ENCODE measurements at regions not wholly inside any gene's neighbourhood (a gene's known extent, or its start where the extent isn't known, plus 50 kb on each side); places are given as distances from the start of the nearest gene placed in this dataset.

GRCh38 chr13:74367193-74367592, 233.0 kb upstream of the KLF12 start:
- no peak overlapping the region for H2AFZ ChIP-seq (ENCODE audit: low read depth)
- H3K4me3 ChIP-seq (IDR thresholded peaks at IDR 0.05; ENCODE audit: insufficient read depth, low read depth, low read length) = no peak overlapping the region

GRCh38 chr13:74361274-74361673, 227.1 kb upstream of the KLF12 start:
- Histone ChIP-seq H4K20me1 (ENCODE audit: insufficient read depth) (no peaks in the 10 kb centered on the region), H3K4me3 (IDR thresholded peaks at IDR 0.05; ENCODE audit: insufficient read depth, low read depth, low read length) (no peak overlapping the region), H2AFZ (ENCODE audit: low read depth) (no peak overlapping the region), H3K79me2 (ENCODE audit: insufficient read depth, low read depth) (no peaks in the 10 kb centered on the region), H3K4me1 (ENCODE audit: low read depth, poor library complexity, severe bottlenecking) (no peaks in the 10 kb centered on the region), H3K36me3 (ENCODE audit: insufficient read depth) (no peaks in the 10 kb centered on the region), H3K27ac (no peak overlapping the region), H3K9ac (no peak overlapping the region), H3K27me3 (ENCODE audit: insufficient read depth, low read depth) (no peaks in the 10 kb centered on the region), H3K4me2 (no peak overlapping the region)
- no peak for TF ChIP-seq CTCF (conservative IDR thresholded peaks at IDR 0.05; ENCODE audit: low read depth, low read length)

More at GRCh38 chr13:74367193-74367592, 233.0 kb upstream of the KLF12 start:
- Histone ChIP-seq H3K9ac (no peak overlapping the region), H4K20me1 (ENCODE audit: insufficient read depth) (no peaks in the 10 kb centered on the region), H3K79me2 (ENCODE audit: insufficient read depth, low read depth) (no peaks in the 10 kb centered on the region), H3K27me3 (ENCODE audit: insufficient read depth, low read depth) (no peaks in the 10 kb centered on the region), H3K4me2 (no peak overlapping the region), H3K27ac (no peak overlapping the region), H3K4me1 (ENCODE audit: low read depth, poor library complexity, severe bottlenecking) (no peaks in the 10 kb centered on the region), H3K36me3 (ENCODE audit: insufficient read depth) (no peaks in the 10 kb centered on the region)
- TF ChIP-seq CTCF (conservative IDR thresholded peaks at IDR 0.05; ENCODE audit: low read depth, low read length) = no peak

- Histone ChIP-seq H3K79me2 (ENCODE audit: insufficient read depth, low read depth) (no peaks in the 10 kb centered on the region), H3K4me3 (IDR thresholded peaks at IDR 0.05; ENCODE audit: insufficient read depth, low read depth, low read length) (no peak overlapping the region), H3K27ac (no peak overlapping the region)
Observed at GRCh38 chr13:74346960-74347359, 212.8 kb upstream of the KLF12 start.

GRCh38 chr13:74338341-74338740, 204.1 kb upstream of the KLF12 start:
- Histone ChIP-seq H3K79me2 (ENCODE audit: insufficient read depth, low read depth) (no peaks in the 10 kb centered on the region), H3K4me2 (no peak overlapping the region)
- no peak for TF ChIP-seq CTCF (conservative IDR thresholded peaks at IDR 0.05; ENCODE audit: low read depth, low read length)

More at GRCh38 chr13:74346960-74347359, 212.8 kb upstream of the KLF12 start:
- Histone ChIP-seq H2AFZ (ENCODE audit: low read depth) (no peak overlapping the region), H3K9ac (no peak overlapping the region), H3K4me2 (no peak overlapping the region), H3K36me3 (ENCODE audit: insufficient read depth) (no peaks in the 10 kb centered on the region), H3K4me1 (ENCODE audit: low read depth, poor library complexity, severe bottlenecking) (no peaks in the 10 kb centered on the region), H4K20me1 (ENCODE audit: insufficient read depth) (no peaks in the 10 kb centered on the region), H3K27me3 (ENCODE audit: insufficient read depth, low read depth) (no peaks in the 10 kb centered on the region)
- no peak for TF ChIP-seq CTCF (conservative IDR thresholded peaks at IDR 0.05; ENCODE audit: low read depth, low read length)

More at GRCh38 chr13:74338341-74338740, 204.1 kb upstream of the KLF12 start:
- Histone ChIP-seq H4K20me1 (ENCODE audit: insufficient read depth) (no peaks in the 10 kb centered on the region), H2AFZ (ENCODE audit: low read depth) (no peak overlapping the region), H3K4me1 (ENCODE audit: low read depth, poor library complexity, severe bottlenecking) (no peaks in the 10 kb centered on the region), H3K9ac (no peak overlapping the region), H3K4me3 (IDR thresholded peaks at IDR 0.05; ENCODE audit: insufficient read depth, low read depth, low read length) (no peak overlapping the region), H3K27ac (no peak overlapping the region), H3K36me3 (ENCODE audit: insufficient read depth) (no peaks in the 10 kb centered on the region), H3K27me3 (ENCODE audit: insufficient read depth, low read depth) (no peaks in the 10 kb centered on the region)

All from KMS-11 (cell line).